CD4-positive, alpha-beta T cell treated with Interleukin-17A for 4 hours (primary cell): ENCODE measurements at regions not wholly inside any gene's neighbourhood (a gene's known extent, or its start where the extent isn't known, plus 50 kb on each side); places are given as distances from the start of the nearest gene placed in this dataset.

Source experiments
- DNase-seq: peaks from one replicate; pipeline ENCODE4 v3.0.0-alpha.2; 2020; ENCODE audit warnings: mixed read lengths

GRCh38 chr2:180734382-180734781 lies 246.0 kb upstream of the UBE2E3 start:
- no peak for DNase-seq

- DNase-seq: no peak
Observed at GRCh38 chr2:180733330-180733729, 247.1 kb upstream of the UBE2E3 start.

GRCh38 chr2:180732337-180732736 lies 248.1 kb upstream of the UBE2E3 start:
- no peak for DNase-seq

DNA sequence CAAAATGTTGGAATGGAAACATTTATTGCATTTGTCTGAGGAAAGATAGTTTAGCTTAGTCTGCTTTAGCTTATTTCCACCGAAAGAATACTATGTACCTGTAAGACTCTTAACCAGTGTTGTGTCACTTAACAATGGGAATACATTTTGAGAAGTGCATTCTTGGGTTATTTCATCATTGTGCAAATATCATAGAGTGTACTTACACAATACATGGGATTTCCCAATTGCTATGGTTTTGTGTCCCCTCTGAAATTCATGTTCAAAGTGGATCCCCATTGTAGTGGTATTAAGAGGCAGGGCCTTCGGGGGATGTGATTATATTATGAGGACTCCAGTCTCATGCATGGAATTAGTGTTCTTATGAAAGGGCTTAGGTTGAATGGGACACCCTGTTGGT lies 249.4 kb upstream of the UBE2E3 start:
- no peak for DNase-seq

- no peak for DNase-seq
Observed at GRCh38 chr2:180728928-180729559, 251.4 kb upstream of the UBE2E3 start.

GRCh38 chr2:180723712-180724111 lies 256.7 kb upstream of the UBE2E3 start:
- DNase-seq: no peak

DNA sequence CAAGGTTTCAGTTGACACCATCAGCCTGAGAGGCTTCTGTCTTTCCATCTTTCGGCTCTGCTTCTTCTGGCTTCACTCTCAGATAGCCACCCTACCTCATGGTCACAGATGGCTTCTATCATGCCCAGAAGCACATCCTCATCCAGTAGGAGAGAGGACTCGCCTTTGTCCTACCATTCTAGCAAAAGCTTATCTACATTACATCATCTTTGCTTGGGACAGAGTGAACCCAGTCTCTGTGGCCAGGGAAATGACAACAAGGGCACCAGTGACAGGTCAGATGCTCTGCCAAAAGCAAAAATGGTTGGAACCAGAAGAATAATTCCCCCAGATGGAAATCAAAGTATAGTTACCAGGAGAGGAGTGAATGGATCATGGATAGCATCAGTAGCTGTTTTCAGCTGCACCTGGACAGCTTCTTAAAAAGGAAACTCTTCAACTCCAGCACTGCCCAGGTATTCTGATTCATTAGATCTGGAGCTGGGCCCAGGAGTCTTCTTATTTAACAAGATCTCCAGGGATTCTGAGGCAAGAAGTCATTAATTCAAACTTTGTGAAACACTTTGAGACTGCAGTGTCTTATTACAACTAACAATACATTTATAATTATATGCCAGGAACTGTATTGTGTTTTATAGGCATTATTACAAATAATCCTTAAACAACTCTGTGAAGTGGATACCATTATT lies 257.7 kb upstream of the UBE2E3 start:
- DNase-seq: no peak

GRCh38 chr2:180720829-180721228 lies 259.6 kb upstream of the UBE2E3 start:
- no peak for DNase-seq

- no peak for DNase-seq
Observed at GRCh38 chr2:180717588-180717987, 262.8 kb upstream of the UBE2E3 start.

- no peak for DNase-seq
Observed at GRCh38 chr2:180716186-180717180, 263.9 kb upstream of the UBE2E3 start.

DNA sequence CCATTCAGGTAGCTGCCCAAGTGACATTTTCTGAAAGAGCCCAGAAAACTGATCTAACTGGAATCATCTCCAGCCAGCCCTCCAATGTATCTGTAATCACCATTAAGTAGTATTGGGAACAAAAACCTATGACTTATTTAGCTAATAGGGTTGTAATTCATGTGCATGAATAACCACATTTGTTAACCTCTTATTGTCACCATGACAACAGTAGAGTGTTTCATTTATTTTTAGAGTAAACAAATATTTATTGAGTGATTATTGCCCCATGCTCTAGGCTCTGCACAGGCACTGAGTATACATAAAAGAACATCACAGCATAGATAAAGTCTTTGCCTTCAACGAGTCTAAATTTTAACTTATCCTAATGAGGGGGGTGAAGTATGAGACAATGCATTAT lies 265.4 kb upstream of the UBE2E3 start:
- no peak for DNase-seq

GRCh38 chr2:180709392-180710145 lies 270.8 kb upstream of the UBE2E3 start:
- no peak for DNase-seq

DNA sequence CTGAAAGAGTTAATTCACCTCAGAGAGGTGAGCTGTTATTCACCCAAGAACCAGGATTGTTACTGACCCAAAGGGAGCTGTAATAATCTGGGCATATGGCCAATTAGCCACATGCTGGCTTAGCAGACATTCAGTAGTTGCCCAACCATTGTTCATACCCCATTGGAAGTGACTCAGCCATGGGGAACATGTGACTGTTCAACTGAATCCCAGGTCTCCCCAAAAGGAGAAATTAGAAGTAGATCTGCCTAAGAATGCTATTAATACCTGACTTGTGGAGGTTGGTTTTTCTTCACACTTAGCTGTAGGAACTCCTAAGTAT lies 272.6 kb upstream of the UBE2E3 start:
- no peak for DNase-seq

DNA sequence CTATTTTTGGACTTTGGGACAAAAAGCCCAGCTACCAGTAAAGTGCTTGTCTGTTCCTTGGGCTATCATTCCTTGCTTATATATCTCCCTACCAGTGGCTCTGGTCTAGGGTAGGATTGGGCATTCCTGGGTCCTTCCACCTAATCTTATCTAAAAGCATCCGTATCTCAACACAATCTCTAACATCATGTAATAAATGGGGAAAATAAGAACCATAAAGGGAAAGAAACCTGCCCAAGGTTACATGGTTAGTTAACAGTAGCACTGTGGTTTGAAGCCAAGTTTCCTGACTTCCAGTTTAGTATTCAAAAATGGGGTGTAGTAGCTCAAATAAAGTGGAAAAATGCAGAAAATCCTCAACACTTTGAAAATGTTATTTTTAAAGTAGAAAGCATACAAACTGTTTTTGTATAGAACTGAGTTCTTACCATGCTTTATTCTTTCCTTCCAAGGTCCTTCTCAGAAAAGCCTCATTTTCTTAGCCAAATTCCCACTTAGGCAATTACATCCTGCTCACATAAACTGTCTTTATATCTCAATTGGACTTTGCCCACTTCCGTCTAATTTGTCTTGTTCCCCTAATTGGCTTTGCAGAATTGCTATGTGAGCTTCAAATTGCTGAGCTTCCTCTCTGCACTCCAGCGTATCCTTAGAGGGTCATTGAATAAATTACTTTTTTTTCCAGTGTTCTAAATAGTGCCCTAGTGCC lies 273.1 kb upstream of the UBE2E3 start:
- no peak for DNase-seq

DNA sequence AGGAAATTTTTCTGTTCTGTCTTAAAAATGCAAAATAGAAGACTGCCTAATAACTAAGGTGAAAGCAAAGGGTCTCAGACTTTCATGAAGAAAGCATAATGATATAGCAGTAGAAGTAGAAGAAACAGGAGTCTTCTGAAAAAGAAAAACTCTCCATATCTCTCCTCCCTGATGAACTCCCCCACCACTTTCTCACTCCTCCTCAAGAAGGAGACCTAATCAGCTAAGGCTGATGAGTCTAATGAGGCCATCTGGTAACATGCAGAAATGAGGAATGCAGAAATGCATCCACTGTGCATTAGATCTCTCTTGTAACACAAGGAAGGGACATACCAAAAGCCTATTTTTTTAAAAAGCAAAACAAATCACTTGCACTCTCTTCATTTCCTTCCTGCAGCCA lies 273.7 kb upstream of the UBE2E3 start:
- no peak for DNase-seq

DNA sequence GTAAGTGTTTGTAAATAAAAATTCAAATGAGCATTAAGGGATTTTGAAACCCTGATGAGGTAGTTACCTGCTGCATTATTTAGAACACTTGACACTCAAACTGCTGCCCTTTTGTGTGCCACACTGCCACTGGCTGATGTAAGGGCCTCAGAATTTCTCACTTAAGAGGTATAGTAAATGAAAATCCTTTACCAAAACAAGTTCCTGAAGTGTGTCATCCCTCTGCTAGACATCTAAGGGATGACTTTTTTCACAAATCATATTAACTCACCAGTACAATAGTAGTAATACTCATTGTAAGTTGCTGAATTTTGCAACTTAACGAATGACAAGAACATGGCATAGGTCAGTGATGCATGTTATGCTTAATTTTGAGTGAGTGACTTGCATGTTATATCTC lies 274.9 kb upstream of the UBE2E3 start:
- no peak for DNase-seq

- DNase-seq: no peak
Observed at GRCh38 chr2:180705122-180705521, 275.3 kb upstream of the UBE2E3 start.

- no peak for DNase-seq
Observed at GRCh38 chr2:180699657-180700361, 280.6 kb upstream of the UBE2E3 start.

DNA sequence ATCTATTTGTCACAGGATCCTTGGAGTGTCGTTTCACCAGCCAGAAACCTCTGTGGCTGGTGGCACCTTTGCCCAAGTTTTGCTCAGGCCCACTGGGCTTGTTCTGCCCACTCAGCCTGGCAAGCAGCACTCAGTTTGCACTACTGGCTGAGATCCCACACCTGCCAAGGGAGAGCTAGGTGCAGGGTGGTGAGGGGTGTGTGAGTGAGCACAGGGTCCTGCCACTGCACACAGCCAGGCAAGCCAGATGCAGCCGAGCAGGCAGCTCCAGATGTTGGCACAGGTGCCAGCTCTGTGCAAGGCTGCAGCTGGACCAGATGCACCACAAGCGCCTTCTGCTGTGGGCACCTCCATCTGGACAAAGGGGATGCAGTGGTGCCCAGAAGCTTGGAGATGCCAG lies 281.7 kb upstream of the UBE2E3 start:
- DNase-seq: no peak

GRCh38 chr2:180695586-180696401 lies 284.6 kb upstream of the UBE2E3 start:
- no peak for DNase-seq
